ENCODE measurements at regions not wholly inside any gene's neighbourhood (a gene's known extent, or its start where the extent isn't known, plus 50 kb on each side); places are given as distances from the start of the nearest gene placed in this dataset.

- CTCF ChIA-PET, result no interaction called here
- no peak for DNase-seq
- TF ChIP-seq, protein P1, sequence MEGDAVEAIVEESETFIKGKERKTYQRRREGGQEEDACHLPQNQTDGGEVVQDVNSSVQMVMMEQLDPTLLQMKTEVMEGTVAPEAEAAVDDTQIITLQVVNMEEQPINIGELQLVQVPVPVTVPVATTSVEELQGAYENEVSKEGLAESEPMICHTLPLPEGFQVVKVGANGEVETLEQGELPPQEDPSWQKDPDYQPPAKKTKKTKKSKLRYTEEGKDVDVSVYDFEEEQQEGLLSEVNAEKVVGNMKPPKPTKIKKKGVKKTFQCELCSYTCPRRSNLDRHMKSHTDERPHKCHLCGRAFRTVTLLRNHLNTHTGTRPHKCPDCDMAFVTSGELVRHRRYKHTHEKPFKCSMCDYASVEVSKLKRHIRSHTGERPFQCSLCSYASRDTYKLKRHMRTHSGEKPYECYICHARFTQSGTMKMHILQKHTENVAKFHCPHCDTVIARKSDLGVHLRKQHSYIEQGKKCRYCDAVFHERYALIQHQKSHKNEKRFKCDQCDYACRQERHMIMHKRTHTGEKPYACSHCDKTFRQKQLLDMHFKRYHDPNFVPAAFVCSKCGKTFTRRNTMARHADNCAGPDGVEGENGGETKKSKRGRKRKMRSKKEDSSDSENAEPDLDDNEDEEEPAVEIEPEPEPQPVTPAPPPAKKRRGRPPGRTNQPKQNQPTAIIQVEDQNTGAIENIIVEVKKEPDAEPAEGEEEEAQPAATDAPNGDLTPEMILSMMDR (IDR thresholded peaks at IDR 0.05; ENCODE audit: unreplicated experiment), result no peak
- intact Hi-C loops (cut with micrococcal nuclease; ENCODE audit: unreplicated experiment), result no loop called here
- Mint-ChIP-seq H3K27me3 (ENCODE audit: unreplicated experiment) (peaks cover 16% of the 10 kb centered on the region), H3K4me3 (ENCODE audit: low read depth, unreplicated experiment) (no peak overlapping the region), H3K27ac (ENCODE audit: unreplicated experiment) (no peak overlapping the region), H3K4me1 (ENCODE audit: low read depth, unreplicated experiment) (no peaks in the 10 kb centered on the region), H3K36me3 (ENCODE audit: insufficient read depth, unreplicated experiment) (no peaks in the 10 kb centered on the region), H3K9me3 (ENCODE audit: low read depth, unreplicated experiment) (no peaks in the 10 kb centered on the region)
- no TSS peak for BruUV-seq (replicated peaks)
Measured at GRCh38 chr12:94726236-94726835, 76.0 kb upstream of the TMCC3 start.

GRCh38 chr12:94725375-94726168 is 75.2 kb upstream of the TMCC3 start:
- H3K36me3 Mint-ChIP-seq (ENCODE audit: insufficient read depth, unreplicated experiment), result no peaks in the 10 kb centered on the region

GRCh38 chr12:94722664-94723063 is 72.3 kb upstream of the TMCC3 start:
- no peak overlapping the region for H3K4me3 Mint-ChIP-seq (ENCODE audit: low read depth, unreplicated experiment)
- H3K4me1 Mint-ChIP-seq (ENCODE audit: low read depth, unreplicated experiment), result no peaks in the 10 kb centered on the region
- H3K27ac Mint-ChIP-seq (ENCODE audit: unreplicated experiment), result no peak overlapping the region
- intact Hi-C loops (cut with micrococcal nuclease; ENCODE audit: unreplicated experiment), result no loop called here
- no peaks in the 10 kb centered on the region for H3K36me3 Mint-ChIP-seq (ENCODE audit: insufficient read depth, unreplicated experiment)
- TF ChIP-seq, protein P1 (IDR thresholded peaks at IDR 0.05; ENCODE audit: unreplicated experiment), result no peak
- CTCF ChIA-PET, result no interaction called here
- peaks cover 10% of the 10 kb centered on the region for H3K27me3 Mint-ChIP-seq (ENCODE audit: unreplicated experiment)
- DNase-seq, result no peak
- BruUV-seq (replicated peaks), result no TSS peak
- no peaks in the 10 kb centered on the region for H3K9me3 Mint-ChIP-seq (ENCODE audit: low read depth, unreplicated experiment)

More at GRCh38 chr12:94725375-94726168, 75.2 kb upstream of the TMCC3 start:
- H3K4me3 Mint-ChIP-seq (ENCODE audit: low read depth, unreplicated experiment), result no peak overlapping the region
- no peak overlapping the region for H3K27ac Mint-ChIP-seq (ENCODE audit: unreplicated experiment)
- peaks cover 16% of the 10 kb centered on the region for H3K27me3 Mint-ChIP-seq (ENCODE audit: unreplicated experiment)
- CTCF ChIA-PET, result no interaction called here
- H3K4me1 Mint-ChIP-seq (ENCODE audit: low read depth, unreplicated experiment), result no peaks in the 10 kb centered on the region
- TF ChIP-seq, protein P1 (IDR thresholded peaks at IDR 0.05; ENCODE audit: unreplicated experiment), result no peak
- peak; percentile 40 for DNase-seq
- no TSS peak for BruUV-seq (replicated peaks)
- intact Hi-C loops (cut with micrococcal nuclease; ENCODE audit: unreplicated experiment), result no loop called here
- H3K9me3 Mint-ChIP-seq (ENCODE audit: low read depth, unreplicated experiment), result no peaks in the 10 kb centered on the region

DNA sequence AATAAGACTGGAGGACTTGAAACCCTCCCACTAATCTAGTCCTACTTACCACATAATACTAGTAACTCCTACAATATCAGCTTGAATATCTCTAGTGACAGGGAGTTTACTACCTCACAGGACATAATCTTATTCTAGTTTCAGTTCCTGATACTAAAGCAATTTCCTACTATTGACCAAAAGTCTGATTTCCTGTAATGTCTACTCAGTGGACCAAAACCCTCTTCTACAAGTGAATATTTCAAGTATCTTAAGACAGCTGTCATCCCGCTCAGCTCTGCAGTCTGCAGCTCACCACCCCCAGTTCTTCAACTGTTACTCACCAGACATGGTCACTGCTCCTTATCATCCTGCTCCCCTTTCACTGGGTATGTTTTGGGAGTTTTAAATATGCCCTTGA is 70.8 kb upstream of the TMCC3 start:
- no peak for DNase-seq
- BruUV-seq (replicated peaks), result no TSS peak
- no peaks in the 10 kb centered on the region for H3K4me1 Mint-ChIP-seq (ENCODE audit: low read depth, unreplicated experiment)
- H3K36me3 Mint-ChIP-seq (ENCODE audit: insufficient read depth, unreplicated experiment), result no peaks in the 10 kb centered on the region
- TF ChIP-seq, protein P1 (IDR thresholded peaks at IDR 0.05; ENCODE audit: unreplicated experiment), result no peak
- no peaks in the 10 kb centered on the region for H3K27me3 Mint-ChIP-seq (ENCODE audit: unreplicated experiment)
- H3K27ac Mint-ChIP-seq (ENCODE audit: unreplicated experiment), result no peak overlapping the region
- CTCF ChIA-PET, result interaction anchor here (1.1 kb wide), 1 partner anchor 10 kb away, joined by 3 read pairs; no protein-coding TSS in a partner anchor
- H3K9me3 Mint-ChIP-seq (ENCODE audit: low read depth, unreplicated experiment), result no peaks in the 10 kb centered on the region
- intact Hi-C loops (cut with micrococcal nuclease; ENCODE audit: unreplicated experiment), result no loop called here
- H3K4me3 Mint-ChIP-seq (ENCODE audit: low read depth, unreplicated experiment), result no peak overlapping the region

All from Calu3 (cell line).